CD4-positive, alpha-beta T cell treated with Interferon alpha-2 for 1 hour (primary cell): ENCODE measurements at regions not wholly inside any gene's neighbourhood (a gene's known extent, or its start where the extent isn't known, plus 50 kb on each side); places are given as distances from the start of the nearest gene placed in this dataset.

ENCODE experiments used
- DNase-seq, 2 donors: peaks; one replicate each; pipeline ENCODE4 v3.0.0-alpha.2; 2020 to 2022

GRCh38 chr1:14545422-14546025 lies 53.0 kb upstream of the KAZN start:
- DNase-seq = no peak

GRCh38 chr1:14546416-14546815 lies 52.1 kb upstream of the KAZN start:
- no peak for DNase-seq
